Testis (tissue), 2 donors: ENCODE measurements at regions not wholly inside any gene's neighbourhood (a gene's known extent, or its start where the extent isn't known, plus 50 kb on each side); places are given as distances from the start of the nearest gene placed in this dataset.

Experiments
- DNase-seq: peaks from one replicate; pipeline ENCODE4 v3.0.0-alpha.2; 2019
- H3K27ac ChIP-seq, 2 donors: fragments of 200-600 bp; sonication (generic); one replicate each; pipeline ENCODE4 v1.5.1; 2019
- H3K27me3 ChIP-seq: fragments of 200-600 bp; sonication (generic); one replicate; pipeline ENCODE4 v1.5.1; 2019
- H3K36me3 ChIP-seq: fragments of 200-600 bp; sonication (generic); one replicate; pipeline ENCODE4 v1.5.1; 2017; ENCODE audit warnings: low read depth; ENCODE audit errors: missing control alignments
- H3K4me1 ChIP-seq: fragments of 200-600 bp; sonication (generic); one replicate; pipeline ENCODE4 v1.5.1; 2019
- H3K4me3 ChIP-seq, 2 donors: fragments of 200-600 bp; sonication (generic); one replicate each; pipeline ENCODE4 v1.5.1; 2017 to 2019
- H3K9me3 ChIP-seq: fragments of 200-600 bp; sonication (generic); one replicate; pipeline ENCODE4 v1.5.1; 2017
- CTCF ChIP-seq, 3 experiments: fragments of 450-650 bp in 2 of 3; fragments of 200-600 bp in 1 of 3; sonication (generic) in 1 of 3; IDR thresholded peaks; one replicate each; pipeline ENCODE4 v1.5.1; 2016 to 2019; ENCODE audit warnings: antibody characterized with exemption in 3 of 3, mild to moderate bottlenecking in 2 of 3, moderate library complexity in 1 of 3
- POLR2A ChIP-seq: fragments of 450-650 bp; IDR thresholded peaks from one replicate; pipeline ENCODE4 v1.6.1; 2017; ENCODE audit warnings: antibody characterized with exemption, mild to moderate bottlenecking, moderate library complexity
- WGBS, 2 donors: methylation state at CpG; one replicate each; pipeline ENCODE4 v1.1.5; 2018; 5-methylcytosine and 5-hydroxymethylcytosine counted together
- intact Hi-C: fragments of 100-400 bp; cut with DNase I; formaldehyde crosslinking; loops from one replicate; pipeline ENCODE4 v1.15.1; 2023; ENCODE audit warnings: low total_unique reads

- no peaks in the 10 kb centered on the region for H3K9me3 ChIP-seq
- H3K4me3 ChIP-seq: no peak overlapping the region
- no peak for DNase-seq
- 87 to 95% methylated on average over 3 of the region's 3 CpGs for WGBS, 2 donors
- H3K27ac ChIP-seq: no peak overlapping the region
- no peaks in the 10 kb centered on the region for H3K36me3 ChIP-seq
- intact Hi-C loops: no loop called here
- TF ChIP-seq POLR2A: no peak
- no peak for TF ChIP-seq CTCF (IDR thresholded peaks at IDR 0.05)
- peaks cover 20% of the 10 kb centered on the region for H3K4me1 ChIP-seq
- no peaks in the 10 kb centered on the region for H3K27me3 ChIP-seq
Observed at GRCh38 chr4:128388352-128388630, 100.7 kb upstream of the PGRMC2 start.

- H3K4me3 ChIP-seq: no peak overlapping the region
- no peaks in the 10 kb centered on the region for H3K9me3 ChIP-seq
- 85 to 87% methylated on average over 2 of the region's 2 CpGs for WGBS, 2 donors
- no peaks in the 10 kb centered on the region for H3K27me3 ChIP-seq
- DNase-seq: no peak
- no peaks in the 10 kb centered on the region for H3K36me3 ChIP-seq
- TF ChIP-seq POLR2A (no peak), CTCF (IDR thresholded peaks at IDR 0.05) (no peak)
- peak overlapping the region in 1 of 2 donors; percentile 65 for H3K27ac ChIP-seq
- intact Hi-C loops: no loop called here
- H3K4me1 ChIP-seq: peaks cover 20% of the 10 kb centered on the region
Observed at GRCh38 chr4:128387600-128388351, 100.2 kb upstream of the PGRMC2 start.

- peak; percentile 84 for DNase-seq
- H3K4me3 ChIP-seq: no peak overlapping the region
- no peak for TF ChIP-seq POLR2A
- TF ChIP-seq CTCF (IDR thresholded peaks at IDR 0.05): no peak
- H3K9me3 ChIP-seq: no peaks in the 10 kb centered on the region
- no peaks in the 10 kb centered on the region for H3K36me3 ChIP-seq
- peaks cover 20% of the 10 kb centered on the region for H3K4me1 ChIP-seq
- intact Hi-C loops: no loop called here
- 40 to 49% methylated on average over 14 to 15 of the region's 15 CpGs for WGBS, 2 donors
- peak overlapping the region in 1 of 2 donors; percentile 65 for H3K27ac ChIP-seq
- H3K27me3 ChIP-seq: no peaks in the 10 kb centered on the region
Observed at GRCh38 chr4:128386761-128387599, 99.4 kb upstream of the PGRMC2 start.

- H3K4me1 ChIP-seq: peaks cover 20% of the 10 kb centered on the region
- WGBS, 2 donors: 73 to 74% methylated on average over 3 of the region's 3 CpGs
- TF ChIP-seq CTCF (IDR thresholded peaks at IDR 0.05) (no peak), POLR2A (no peak)
- no peaks in the 10 kb centered on the region for H3K36me3 ChIP-seq
- no peak for DNase-seq
- H3K27me3 ChIP-seq: no peaks in the 10 kb centered on the region
- H3K9me3 ChIP-seq: no peaks in the 10 kb centered on the region
- intact Hi-C loops: no loop called here
- H3K27ac ChIP-seq: peak overlapping the region in 1 of 2 donors; percentile 65
- H3K4me3 ChIP-seq: no peak overlapping the region
Observed at GRCh38 chr4:128385683-128386304, 98.2 kb upstream of the PGRMC2 start.
